ENCODE measurements at regions not wholly inside any gene's neighbourhood (a gene's known extent, or its start where the extent isn't known, plus 50 kb on each side); places are given as distances from the start of the nearest gene placed in this dataset.

DNA sequence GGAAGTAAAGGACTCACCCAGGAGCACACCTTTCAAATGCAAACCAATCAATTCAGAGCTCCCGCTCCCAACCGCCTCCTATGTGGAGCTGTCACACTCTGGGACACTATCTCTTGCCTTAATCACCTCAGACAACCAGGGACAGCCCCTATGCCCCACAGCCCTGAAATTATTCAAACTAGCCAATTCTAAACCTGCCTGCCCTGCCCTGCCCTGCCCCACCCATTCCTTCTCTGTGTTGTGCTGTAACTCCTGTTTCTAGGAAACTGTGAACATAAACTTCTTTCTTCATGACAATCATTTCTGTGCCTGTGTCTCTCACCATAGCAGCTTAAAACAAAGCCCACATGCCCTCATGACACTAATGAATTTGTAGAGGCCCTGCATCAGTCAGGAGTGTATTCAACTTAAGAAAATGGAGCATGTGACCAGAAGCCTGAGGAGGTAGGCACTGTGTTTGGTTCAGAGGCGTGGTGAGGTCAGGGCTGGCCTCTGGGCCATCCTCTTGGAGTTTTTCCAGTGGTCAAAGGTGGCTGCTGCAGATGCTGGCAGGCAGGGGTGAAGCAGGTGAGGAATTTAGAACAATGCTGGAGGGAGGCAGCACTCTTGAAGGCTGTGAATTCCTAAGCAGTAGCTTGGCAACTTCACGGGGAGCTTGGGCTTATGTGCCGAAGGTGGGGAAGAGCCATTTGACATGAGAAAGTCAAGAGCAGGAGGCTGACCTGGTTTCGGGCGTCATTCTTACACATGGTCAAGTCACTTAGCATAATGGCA is 74.5 kb downstream of the RHOU start:
- no peak for TF ChIP-seq POLR2AphosphoS5 (IDR thresholded peaks at IDR 0.05; ENCODE audit: low read depth, low read length)
- no peak for TF ChIP-seq NR2F1 (CRISPR knock-in tag; IDR thresholded peaks at IDR 0.05)
- no peak for TF ChIP-seq ZNF124 (CRISPR knock-in tag; IDR thresholded peaks at IDR 0.05)
- no peak for TF ChIP-seq EZH2 (conservative IDR thresholded peaks at IDR 0.05; ENCODE audit: low read depth, low read length)

Measured in HepG2 (cell line).